Activated CD4-positive, alpha-beta memory T cell treated with anti-CD3 and anti-CD28 coated beads, Interleukin-2, amount 10 ng/mL, durations not matched to agents 7 days and 5 days (primary cell): ENCODE measurements at regions not wholly inside any gene's neighbourhood (a gene's known extent, or its start where the extent isn't known, plus 50 kb on each side); places are given as distances from the start of the nearest gene placed in this dataset.
"Not testable (repeated sequence)": the region's sequence is repeated elsewhere in the genome, so short reads cannot be mapped to it uniquely, and the experiment has no call there.

Experiments used
- CTCF ChIA-PET: fragments of 350-600 bp; sonication (Branson Sonifier 250); formaldehyde crosslinking; loops from one replicate; lab custom pipeline; 2021; ENCODE audit warnings: antibody characterized with exemption, inconsistent platforms; lab: Charles Lee
- POLR2A ChIA-PET: fragments of 350-600 bp; sonication (Branson Sonifier 250); formaldehyde crosslinking; loops from one replicate; lab custom pipeline; 2021; ENCODE audit warnings: antibody characterized with exemption; lab: Charles Lee
- DNase-seq: peaks from one replicate; pipeline ENCODE4 v3.0.0-alpha.2; 2020
- H3K27ac Mint-ChIP-seq: one replicate; pipeline ENCODE4 v1.8.0; 2021; ENCODE audit warnings: mild to moderate bottlenecking, mixed read lengths
- H3K27me3 Mint-ChIP-seq: one replicate; pipeline ENCODE4 v1.8.0; 2021; ENCODE audit warnings: mixed read lengths
- H3K36me3 Mint-ChIP-seq: one replicate; pipeline ENCODE4 v1.8.0; 2021; ENCODE audit warnings: low read depth, mixed read lengths
- H3K4me1 Mint-ChIP-seq: one replicate; pipeline ENCODE4 v1.8.0; 2021; ENCODE audit warnings: mixed read lengths
- H3K4me3 Mint-ChIP-seq: one replicate; pipeline ENCODE4 v1.8.0; 2021; ENCODE audit warnings: mild to moderate bottlenecking, mixed read lengths
- H3K9me3 Mint-ChIP-seq: one replicate; pipeline ENCODE4 v1.8.0; 2021; ENCODE audit warnings: mixed read lengths

DNA sequence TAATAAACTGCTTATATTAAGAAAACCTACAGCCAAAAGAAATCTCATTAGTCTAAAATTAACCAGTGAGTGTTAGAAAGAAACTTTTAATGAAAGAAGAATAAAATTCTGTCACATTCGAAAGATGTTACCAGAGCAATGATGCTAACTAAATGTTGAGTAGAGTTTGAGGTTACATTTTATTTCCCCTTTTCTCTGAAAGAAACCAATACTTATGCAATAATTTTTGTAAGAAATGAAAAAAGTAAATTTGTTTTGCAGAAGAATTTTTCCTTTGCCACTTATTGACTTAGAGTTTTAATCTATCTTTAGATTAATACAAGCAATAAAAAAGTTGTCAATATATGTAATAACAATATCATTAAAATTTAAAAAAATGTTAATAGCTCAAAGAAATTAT is 574.0 kb upstream of the GALNTL6 start:
- CTCF ChIA-PET, result no interaction called here

DNA sequence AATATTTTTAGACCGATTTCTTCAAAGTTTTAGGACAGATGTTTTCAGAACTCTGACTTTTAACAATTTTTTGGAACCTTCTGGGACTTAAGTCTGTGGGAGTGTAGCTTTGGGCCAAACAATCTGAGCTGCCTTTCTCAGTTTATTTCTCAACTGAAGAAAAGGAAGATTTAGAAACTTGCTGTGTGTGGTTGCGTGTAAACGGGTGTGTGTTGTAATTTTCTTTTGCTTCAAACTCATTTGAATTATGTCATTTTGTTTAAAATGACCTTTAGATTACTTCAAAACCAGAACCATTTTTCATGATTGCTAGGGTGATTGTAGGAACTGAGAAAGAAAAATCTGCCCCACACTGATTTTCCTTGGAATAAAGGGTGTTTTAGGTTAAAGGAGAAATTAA is 577.7 kb upstream of the GALNTL6 start:
- H3K4me1 Mint-ChIP-seq, result no peaks in the 10 kb centered on the region
- no peaks in the 10 kb centered on the region for H3K36me3 Mint-ChIP-seq
- no peaks in the 10 kb centered on the region for H3K27me3 Mint-ChIP-seq
- H3K9me3 Mint-ChIP-seq, result peaks cover 4% of the 10 kb centered on the region
- no peak overlapping the region for H3K27ac Mint-ChIP-seq
- H3K4me3 Mint-ChIP-seq, result no peak overlapping the region
- POLR2A ChIA-PET, result no interaction called here
- CTCF ChIA-PET, result no interaction called here
- no peak for DNase-seq

More for the DNA sequence above, 574.0 kb upstream of the GALNTL6 start:
- no peak overlapping the region for H3K4me3 Mint-ChIP-seq
- no peaks in the 10 kb centered on the region for H3K4me1 Mint-ChIP-seq
- H3K36me3 Mint-ChIP-seq, result no peaks in the 10 kb centered on the region
- peaks cover 4% of the 10 kb centered on the region for H3K9me3 Mint-ChIP-seq
- H3K27ac Mint-ChIP-seq, result no peak overlapping the region
- POLR2A ChIA-PET, result no interaction called here
- H3K27me3 Mint-ChIP-seq, result no peaks in the 10 kb centered on the region
- no peak for DNase-seq

GRCh38 chr4:171229354-171229753 is 583.9 kb upstream of the GALNTL6 start:
- H3K27ac Mint-ChIP-seq, H3K9me3 Mint-ChIP-seq, POLR2A ChIA-PET, CTCF ChIA-PET, H3K36me3 Mint-ChIP-seq, H3K4me1 Mint-ChIP-seq, DNase-seq, H3K27me3 Mint-ChIP-seq, H3K4me3 Mint-ChIP-seq: not testable (repeated sequence)

DNA sequence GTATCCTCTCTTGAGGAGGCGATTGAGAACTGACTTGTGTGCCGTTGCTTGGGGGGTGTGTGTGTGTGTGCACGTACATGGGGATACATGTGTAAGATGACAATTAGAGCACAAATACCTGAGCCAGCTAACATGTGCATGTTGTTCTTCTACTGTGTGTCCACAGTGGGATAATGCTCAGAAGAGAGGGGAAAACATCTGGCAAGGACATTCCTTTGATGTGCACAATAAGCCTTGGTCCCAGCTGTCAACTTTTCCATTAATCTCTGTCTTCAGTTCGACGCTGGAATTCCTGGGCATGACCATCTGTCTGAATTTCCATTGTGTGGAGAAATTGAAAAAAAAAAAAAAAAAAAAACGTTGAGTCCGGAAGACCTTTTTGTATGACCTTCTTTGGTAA is 592.0 kb upstream of the GALNTL6 start:
- CTCF ChIA-PET, result no interaction called here
- H3K9me3 Mint-ChIP-seq, result peaks cover 11% of the 10 kb centered on the region
- no peak overlapping the region for H3K27ac Mint-ChIP-seq
- no peak for DNase-seq
- H3K4me3 Mint-ChIP-seq, result no peak overlapping the region
- no peaks in the 10 kb centered on the region for H3K27me3 Mint-ChIP-seq
- POLR2A ChIA-PET, result no interaction called here
- H3K36me3 Mint-ChIP-seq, result no peaks in the 10 kb centered on the region
- no peaks in the 10 kb centered on the region for H3K4me1 Mint-ChIP-seq

DNA sequence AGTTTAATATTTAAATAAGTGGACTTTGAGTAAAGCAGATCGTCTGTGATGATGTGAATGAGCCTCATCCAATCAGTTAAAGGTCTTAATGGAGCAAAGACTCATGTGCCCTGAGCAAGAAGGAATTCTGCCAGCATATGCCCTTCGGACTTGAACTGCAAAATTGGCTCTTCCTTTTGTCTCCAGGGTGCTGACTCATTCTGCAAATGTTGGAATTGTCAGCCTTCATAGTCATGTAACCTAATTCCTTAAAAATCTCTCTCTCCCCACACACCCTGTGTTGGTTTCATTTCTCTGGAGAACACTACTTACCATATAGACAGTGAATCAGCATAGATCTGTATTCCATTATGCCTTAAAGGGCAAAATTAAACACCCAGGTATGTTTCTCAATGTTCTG is 609.8 kb upstream of the GALNTL6 start:
- DNase-seq, result no peak
- H3K4me3 Mint-ChIP-seq, result no peak overlapping the region
- H3K27me3 Mint-ChIP-seq, result no peaks in the 10 kb centered on the region
- H3K36me3 Mint-ChIP-seq, result no peaks in the 10 kb centered on the region
- ChIA-PET POLR2A (no interaction called here), CTCF (no interaction called here)
- no peak overlapping the region for H3K27ac Mint-ChIP-seq
- H3K9me3 Mint-ChIP-seq, result peaks cover 14% of the 10 kb centered on the region
- no peaks in the 10 kb centered on the region for H3K4me1 Mint-ChIP-seq

- Mint-ChIP-seq H3K27ac (no peak overlapping the region), H3K4me1 (no peaks in the 10 kb centered on the region), H3K9me3 (peaks cover 14% of the 10 kb centered on the region), H3K36me3 (no peaks in the 10 kb centered on the region), H3K4me3 (no peak overlapping the region), H3K27me3 (no peaks in the 10 kb centered on the region)
- ChIA-PET CTCF (no interaction called here), POLR2A (no interaction called here)
- DNase-seq, result no peak
Measured at GRCh38 chr4:171202908-171203307, 610.3 kb upstream of the GALNTL6 start.

GRCh38 chr4:171186700-171187099 is 626.5 kb upstream of the GALNTL6 start:
- no peak for DNase-seq
- Mint-ChIP-seq H3K27me3 (no peaks in the 10 kb centered on the region), H3K36me3 (no peaks in the 10 kb centered on the region), H3K9me3 (peaks cover 3% of the 10 kb centered on the region), H3K4me3 (no peak overlapping the region), H3K27ac (no peak overlapping the region), H3K4me1 (no peaks in the 10 kb centered on the region)
- POLR2A ChIA-PET, result no interaction called here
- CTCF ChIA-PET, result no interaction called here

DNA sequence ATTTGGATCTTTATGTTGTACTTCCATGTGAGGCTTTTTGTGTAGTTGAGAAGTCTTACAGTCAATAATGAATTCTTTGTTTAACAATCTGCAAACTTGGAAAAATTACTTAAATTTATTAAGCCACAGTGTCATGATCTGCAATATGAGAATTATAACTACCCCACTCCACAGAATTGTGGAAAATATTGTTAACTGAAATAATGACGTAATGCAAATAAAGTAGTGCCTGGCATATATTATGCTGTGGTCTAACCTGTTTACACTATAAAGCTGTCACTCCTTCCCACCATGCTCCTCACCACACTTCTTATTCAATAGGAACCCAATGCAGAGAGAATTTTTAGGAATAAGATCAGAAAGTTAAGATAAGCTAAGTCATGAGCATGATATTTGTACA is 632.1 kb upstream of the GALNTL6 start:
- H3K36me3 Mint-ChIP-seq, result no peaks in the 10 kb centered on the region
- H3K4me1 Mint-ChIP-seq, result no peaks in the 10 kb centered on the region
- no peak for DNase-seq
- H3K4me3 Mint-ChIP-seq, result no peak overlapping the region
- ChIA-PET CTCF (no interaction called here), POLR2A (no interaction called here)
- H3K27me3 Mint-ChIP-seq, result no peaks in the 10 kb centered on the region
- H3K27ac Mint-ChIP-seq, result no peak overlapping the region
- peaks cover 3% of the 10 kb centered on the region for H3K9me3 Mint-ChIP-seq

DNA sequence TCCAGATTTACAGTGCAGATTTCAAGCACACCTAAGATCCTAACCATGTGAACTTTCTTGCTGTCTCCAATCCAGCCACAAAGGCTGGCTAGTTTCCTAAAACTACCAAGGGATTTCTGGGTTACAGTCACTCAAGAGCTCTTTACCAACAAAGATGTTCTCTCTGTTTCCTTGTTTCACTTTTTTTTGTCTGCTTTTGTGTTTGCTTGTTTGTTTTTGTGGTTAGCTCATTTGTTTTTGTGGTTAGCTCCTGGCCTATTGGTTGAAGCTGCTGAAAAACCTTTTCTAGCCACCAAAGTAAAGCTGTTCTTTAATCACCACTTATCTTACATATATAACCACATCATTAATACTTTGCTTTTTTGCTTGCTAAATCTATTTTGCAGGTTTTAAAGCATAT is 642.5 kb upstream of the GALNTL6 start:
- no peaks in the 10 kb centered on the region for H3K27me3 Mint-ChIP-seq
- no peak for DNase-seq
- CTCF ChIA-PET, result no interaction called here
- no peaks in the 10 kb centered on the region for H3K4me1 Mint-ChIP-seq
- H3K27ac Mint-ChIP-seq, result no peak overlapping the region
- H3K4me3 Mint-ChIP-seq, result no peak overlapping the region
- no peaks in the 10 kb centered on the region for H3K36me3 Mint-ChIP-seq
- POLR2A ChIA-PET, result no interaction called here
- peaks cover 7% of the 10 kb centered on the region for H3K9me3 Mint-ChIP-seq

DNA sequence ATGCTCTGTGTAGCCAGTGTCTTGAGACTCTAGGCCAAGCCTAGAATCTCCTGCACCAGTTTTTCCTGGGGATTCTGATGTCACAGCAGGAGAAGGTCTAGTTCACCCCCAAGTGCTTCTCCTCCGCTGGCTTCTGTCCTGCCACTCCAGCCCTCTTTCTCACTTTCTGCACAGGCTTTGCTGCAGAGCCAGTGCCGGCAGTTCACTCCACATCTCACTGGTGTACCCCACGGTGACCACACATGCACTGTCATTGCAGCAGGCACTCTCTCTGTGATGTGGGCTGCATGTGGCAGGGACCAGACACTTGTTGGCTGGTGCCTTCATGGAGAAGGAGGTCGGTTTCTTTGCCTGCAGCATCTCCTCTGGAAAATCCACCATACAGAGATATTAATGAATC is 643.8 kb upstream of the GALNTL6 start:
- Mint-ChIP-seq H3K4me3 (no peak overlapping the region), H3K27me3 (no peaks in the 10 kb centered on the region), H3K27ac (no peak overlapping the region), H3K36me3 (no peaks in the 10 kb centered on the region), H3K4me1 (no peaks in the 10 kb centered on the region), H3K9me3 (peaks cover 7% of the 10 kb centered on the region)
- POLR2A ChIA-PET, result no interaction called here
- DNase-seq, result no peak
- CTCF ChIA-PET, result no interaction called here

GRCh38 chr4:171162478-171162877 is 650.7 kb upstream of the GALNTL6 start:
- H3K36me3 Mint-ChIP-seq, result no peaks in the 10 kb centered on the region
- POLR2A ChIA-PET, result no interaction called here
- H3K27ac Mint-ChIP-seq, result no peak overlapping the region
- peaks cover 5% of the 10 kb centered on the region for H3K9me3 Mint-ChIP-seq
- CTCF ChIA-PET, result no interaction called here
- no peak for DNase-seq
- H3K27me3 Mint-ChIP-seq, result no peaks in the 10 kb centered on the region
- H3K4me3 Mint-ChIP-seq, result no peak overlapping the region
- H3K4me1 Mint-ChIP-seq, result no peaks in the 10 kb centered on the region

DNA sequence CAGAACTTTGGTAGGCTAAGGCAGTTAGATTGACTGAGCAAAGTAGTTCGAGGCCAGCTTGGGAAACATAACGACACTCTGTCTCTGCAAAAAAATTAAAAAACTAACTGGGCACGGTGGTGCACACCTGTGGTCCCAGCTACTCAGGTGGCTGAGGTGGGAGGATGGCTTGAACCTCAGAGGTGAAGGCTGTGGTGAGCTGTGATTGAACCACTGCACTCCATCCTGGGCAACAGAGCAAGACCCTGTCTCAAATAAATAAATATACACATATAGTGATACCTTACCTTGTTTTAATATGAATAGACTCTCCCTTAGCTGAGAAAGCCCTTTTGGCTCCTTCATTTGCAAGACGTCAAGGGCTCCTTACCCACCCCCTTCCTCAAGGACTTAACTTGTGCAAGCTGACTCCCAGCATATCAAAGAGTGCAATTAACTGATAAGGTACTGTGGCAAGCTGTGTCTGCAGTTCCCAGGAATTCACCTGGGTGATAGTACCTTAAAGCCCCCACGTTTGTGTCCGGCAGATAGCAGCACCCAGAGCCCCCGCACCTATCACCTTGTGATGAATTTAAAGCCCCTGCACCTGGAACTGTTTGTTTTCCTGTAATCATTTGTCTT is 655.6 kb upstream of the GALNTL6 start:
- DNase-seq, result no peak
- peaks cover 4% of the 10 kb centered on the region for H3K9me3 Mint-ChIP-seq
- ChIA-PET CTCF (no interaction called here), POLR2A (no interaction called here)
- H3K27me3 Mint-ChIP-seq, result no peaks in the 10 kb centered on the region
- no peak overlapping the region for H3K27ac Mint-ChIP-seq
- H3K4me1 Mint-ChIP-seq, result no peaks in the 10 kb centered on the region
- H3K36me3 Mint-ChIP-seq, result no peaks in the 10 kb centered on the region
- no peak overlapping the region for H3K4me3 Mint-ChIP-seq

DNA sequence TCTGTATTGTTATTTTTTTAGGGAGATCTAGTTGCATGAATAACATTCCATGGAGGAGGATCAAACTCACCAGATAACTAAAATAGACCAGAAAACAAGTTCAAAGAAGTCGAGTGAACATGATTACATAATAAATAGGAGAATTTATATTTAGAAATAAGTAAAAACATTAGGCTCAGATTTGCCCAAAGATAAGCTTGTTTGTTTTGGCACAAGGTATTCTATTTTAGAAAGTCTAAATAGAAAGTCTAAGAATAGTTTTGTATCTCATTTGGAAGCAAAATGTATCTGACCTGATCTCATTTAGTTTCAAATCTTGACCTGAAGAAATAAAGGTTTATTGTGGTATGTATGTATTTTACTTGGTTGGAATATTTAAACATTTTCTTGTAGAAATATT is 670.6 kb upstream of the GALNTL6 start:
- no peaks in the 10 kb centered on the region for H3K36me3 Mint-ChIP-seq
- no peak overlapping the region for H3K27ac Mint-ChIP-seq
- CTCF ChIA-PET, result interaction anchor here (0.6 kb wide), 1 partner anchor 39 kb away, joined by 3 read pairs; no protein-coding TSS in a partner anchor
- H3K4me1 Mint-ChIP-seq, result no peaks in the 10 kb centered on the region
- DNase-seq, result no peak
- H3K27me3 Mint-ChIP-seq, result no peaks in the 10 kb centered on the region
- no peaks in the 10 kb centered on the region for H3K9me3 Mint-ChIP-seq
- POLR2A ChIA-PET, result no interaction called here
- H3K4me3 Mint-ChIP-seq, result no peak overlapping the region

GRCh38 chr4:171142045-171142444 is 671.2 kb upstream of the GALNTL6 start:
- Mint-ChIP-seq H3K27me3 (no peaks in the 10 kb centered on the region), H3K4me1 (no peaks in the 10 kb centered on the region)
- POLR2A ChIA-PET, result no interaction called here

More at GRCh38 chr4:171142045-171142444, 671.2 kb upstream of the GALNTL6 start:
- Mint-ChIP-seq H3K4me3 (no peak overlapping the region), H3K36me3 (no peaks in the 10 kb centered on the region), H3K27ac (no peak overlapping the region), H3K9me3 (no peaks in the 10 kb centered on the region)
- DNase-seq, result no peak
- CTCF ChIA-PET, result no interaction called here
